A673 (cell line): ENCODE measurements at regions not wholly inside any gene's neighbourhood (a gene's known extent, or its start where the extent isn't known, plus 50 kb on each side); places are given as distances from the start of the nearest gene placed in this dataset.

Source experiments
- BruUV-seq: library from RNA; stranded (reverse); fragments of 400-500 nt; replicated peaks from 2 replicates; lab custom pipeline; 2021; lab: Mats Ljungman, UMichigan
- CTCF ChIA-PET: fragments of 300-600 bp; sonication (Branson Sonifier 250); formaldehyde crosslinking; loops from one replicate; lab custom pipeline; 2022; ENCODE audit warnings: antibody characterized with exemption; lab: Charles Lee
- POLR2A ChIA-PET: fragments of 300-600 bp; sonication (Branson Sonifier 250); formaldehyde crosslinking; loops from one replicate; lab custom pipeline; 2022; ENCODE audit warnings: antibody characterized with exemption; ENCODE audit not compliant: low non-redundant PET; lab: Charles Lee
- DNase-seq: peaks from one replicate; pipeline ENCODE4 v3.0.0-alpha.2; 2015; ENCODE audit warnings: low spot score
- H3K27ac ChIP-seq: fragments of 200-600 bp; sonication (generic); 2 replicates; pipeline ENCODE4 v1.5.1; 2016; ENCODE audit warnings: mixed run types, low read depth, mild to moderate bottlenecking, mixed read lengths, antibody characterized with exemption, low read length; ENCODE audit not compliant: poor library complexity, severe bottlenecking
- H3K27me3 ChIP-seq: fragments of 200-600 bp; sonication (generic); replicated peaks from 2 replicates; pipeline ENCODE4 v1.6.1; 2017; ENCODE audit warnings: mixed run types, low read depth, mild to moderate bottlenecking, mixed read lengths, antibody characterized with exemption, low read length; ENCODE audit not compliant: insufficient read depth, poor library complexity
- H3K36me3 ChIP-seq: fragments of 200-600 bp; sonication (generic); 2 replicates; pipeline ENCODE4 v1.6.1; 2016; ENCODE audit warnings: mixed run types, mild to moderate bottlenecking, mixed read lengths, antibody characterized with exemption, low read length; ENCODE audit not compliant: insufficient read depth, poor library complexity, severe bottlenecking
- H3K4me1 ChIP-seq: fragments of 200-600 bp; sonication (generic); 2 replicates; pipeline ENCODE4 v1.6.1; 2017; ENCODE audit warnings: mixed run types, mild to moderate bottlenecking, mixed read lengths, antibody characterized with exemption, low read length; ENCODE audit not compliant: insufficient read depth, poor library complexity, severe bottlenecking
- H3K4me3 ChIP-seq: fragments of 200-600 bp; sonication (generic); 2 replicates; pipeline ENCODE4 v1.5.1; 2016; ENCODE audit warnings: low read depth, mixed run types, mild to moderate bottlenecking, mixed read lengths, low read length; ENCODE audit not compliant: poor library complexity, severe bottlenecking
- H3K9me3 ChIP-seq: fragments of 200-600 bp; sonication (generic); 2 replicates; pipeline ENCODE4 v1.6.1; 2016; ENCODE audit warnings: mixed run types, low read depth, mild to moderate bottlenecking, mixed read lengths, antibody characterized with exemption, low read length; ENCODE audit not compliant: poor library complexity, severe bottlenecking
- EZH2 ChIP-seq: fragments of 200-600 bp; sonication (generic); IDR thresholded peaks from 2 replicates; pipeline ENCODE4 v1.6.1; 2017; ENCODE audit warnings: borderline replicate concordance, low read depth, mild to moderate bottlenecking, mixed read lengths, antibody characterized with exemption, low read length; ENCODE audit not compliant: poor library complexity, severe bottlenecking
- intact Hi-C: fragments of 100-400 bp; cut with micrococcal nuclease; formaldehyde crosslinking; loops from one replicate; pipeline ENCODE4 v1.10.0; 2022; ENCODE audit not compliant: unreplicated experiment
- TF ChIP-seq, protein P1 (sequence below): fragments of 300-800, 200-600 bp; sonication (generic); conservative IDR thresholded peaks from 2 replicates; pipeline ENCODE4 v1.5.1; 2017; ENCODE audit warnings: low read depth, mild to moderate bottlenecking, antibody characterized with exemption, low read length, moderate library complexity, mixed read lengths

DNA sequence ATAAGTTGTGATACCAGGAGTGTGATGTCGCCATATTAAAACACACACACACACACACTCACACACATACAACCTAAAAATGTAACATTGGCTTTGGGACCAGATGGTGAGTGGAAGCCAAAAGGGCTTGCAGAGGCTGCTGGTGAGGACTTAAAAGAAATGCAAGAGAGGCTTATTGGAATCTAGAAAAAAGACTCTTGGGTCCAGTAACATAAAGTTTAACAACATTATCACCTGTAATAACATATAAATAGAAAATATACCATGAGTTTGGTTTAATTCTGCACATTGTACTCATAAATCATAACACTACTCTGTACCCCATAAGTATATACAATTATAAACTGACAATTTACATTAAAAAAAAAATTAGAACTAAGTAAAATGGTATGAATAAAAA lies 74.4 kb upstream of the MYCN start:
- H3K4me1 ChIP-seq = no peaks in the 10 kb centered on the region
- ChIA-PET POLR2A (no interaction called here), CTCF (no interaction called here)
- no peak for DNase-seq
- H3K27ac ChIP-seq = no peak overlapping the region
- no peak overlapping the region for H3K4me3 ChIP-seq
- peaks cover 3% of the 10 kb centered on the region for H3K27me3 ChIP-seq
- no peaks in the 10 kb centered on the region for H3K9me3 ChIP-seq
- intact Hi-C loops = no loop called here
- no peaks in the 10 kb centered on the region for H3K36me3 ChIP-seq
- BruUV-seq = no TSS peak
- no peak for TF ChIP-seq EZH2
- TF ChIP-seq, protein P1, sequence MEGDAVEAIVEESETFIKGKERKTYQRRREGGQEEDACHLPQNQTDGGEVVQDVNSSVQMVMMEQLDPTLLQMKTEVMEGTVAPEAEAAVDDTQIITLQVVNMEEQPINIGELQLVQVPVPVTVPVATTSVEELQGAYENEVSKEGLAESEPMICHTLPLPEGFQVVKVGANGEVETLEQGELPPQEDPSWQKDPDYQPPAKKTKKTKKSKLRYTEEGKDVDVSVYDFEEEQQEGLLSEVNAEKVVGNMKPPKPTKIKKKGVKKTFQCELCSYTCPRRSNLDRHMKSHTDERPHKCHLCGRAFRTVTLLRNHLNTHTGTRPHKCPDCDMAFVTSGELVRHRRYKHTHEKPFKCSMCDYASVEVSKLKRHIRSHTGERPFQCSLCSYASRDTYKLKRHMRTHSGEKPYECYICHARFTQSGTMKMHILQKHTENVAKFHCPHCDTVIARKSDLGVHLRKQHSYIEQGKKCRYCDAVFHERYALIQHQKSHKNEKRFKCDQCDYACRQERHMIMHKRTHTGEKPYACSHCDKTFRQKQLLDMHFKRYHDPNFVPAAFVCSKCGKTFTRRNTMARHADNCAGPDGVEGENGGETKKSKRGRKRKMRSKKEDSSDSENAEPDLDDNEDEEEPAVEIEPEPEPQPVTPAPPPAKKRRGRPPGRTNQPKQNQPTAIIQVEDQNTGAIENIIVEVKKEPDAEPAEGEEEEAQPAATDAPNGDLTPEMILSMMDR = no peak

DNA sequence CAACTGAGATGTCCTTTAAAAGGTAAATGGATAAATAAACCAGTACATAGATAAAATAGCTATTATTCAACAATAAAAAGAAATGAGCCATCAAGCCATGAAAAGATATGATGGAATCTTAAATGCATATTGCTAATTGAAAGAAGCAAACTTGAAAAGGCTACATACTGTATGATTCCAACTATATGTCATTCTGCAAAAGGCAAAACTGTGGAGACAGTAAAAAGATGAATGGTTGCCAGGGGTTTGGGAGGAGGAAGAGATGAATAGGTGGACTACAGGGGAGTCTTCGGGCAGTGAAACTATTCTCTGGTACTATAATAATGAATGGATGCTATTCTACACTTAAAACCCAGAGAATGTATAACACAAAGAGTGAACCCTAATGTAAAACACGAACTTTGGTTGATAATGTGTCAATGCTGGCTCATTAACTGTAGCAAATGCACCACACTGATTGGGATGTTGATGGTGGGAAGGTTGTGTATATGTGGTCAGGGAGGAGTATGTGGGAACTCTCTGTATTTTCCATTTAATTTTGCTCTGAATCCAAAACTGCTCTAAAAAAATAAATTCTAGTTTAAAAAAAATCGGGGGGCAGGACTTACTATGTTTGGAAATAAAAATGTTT lies 73.7 kb upstream of the MYCN start:
- CTCF ChIA-PET = no interaction called here
- no peak overlapping the region for H3K27ac ChIP-seq
- intact Hi-C loops = no loop called here
- TF ChIP-seq EZH2 = no peak
- TF ChIP-seq, protein P1 = no peak
- no peak for DNase-seq
- BruUV-seq = no TSS peak
- H3K9me3 ChIP-seq = no peaks in the 10 kb centered on the region
- H3K4me1 ChIP-seq = no peaks in the 10 kb centered on the region
- H3K4me3 ChIP-seq = no peak overlapping the region
- H3K36me3 ChIP-seq = no peaks in the 10 kb centered on the region
- peaks cover 3% of the 10 kb centered on the region for H3K27me3 ChIP-seq
- POLR2A ChIA-PET = no interaction called here

DNA sequence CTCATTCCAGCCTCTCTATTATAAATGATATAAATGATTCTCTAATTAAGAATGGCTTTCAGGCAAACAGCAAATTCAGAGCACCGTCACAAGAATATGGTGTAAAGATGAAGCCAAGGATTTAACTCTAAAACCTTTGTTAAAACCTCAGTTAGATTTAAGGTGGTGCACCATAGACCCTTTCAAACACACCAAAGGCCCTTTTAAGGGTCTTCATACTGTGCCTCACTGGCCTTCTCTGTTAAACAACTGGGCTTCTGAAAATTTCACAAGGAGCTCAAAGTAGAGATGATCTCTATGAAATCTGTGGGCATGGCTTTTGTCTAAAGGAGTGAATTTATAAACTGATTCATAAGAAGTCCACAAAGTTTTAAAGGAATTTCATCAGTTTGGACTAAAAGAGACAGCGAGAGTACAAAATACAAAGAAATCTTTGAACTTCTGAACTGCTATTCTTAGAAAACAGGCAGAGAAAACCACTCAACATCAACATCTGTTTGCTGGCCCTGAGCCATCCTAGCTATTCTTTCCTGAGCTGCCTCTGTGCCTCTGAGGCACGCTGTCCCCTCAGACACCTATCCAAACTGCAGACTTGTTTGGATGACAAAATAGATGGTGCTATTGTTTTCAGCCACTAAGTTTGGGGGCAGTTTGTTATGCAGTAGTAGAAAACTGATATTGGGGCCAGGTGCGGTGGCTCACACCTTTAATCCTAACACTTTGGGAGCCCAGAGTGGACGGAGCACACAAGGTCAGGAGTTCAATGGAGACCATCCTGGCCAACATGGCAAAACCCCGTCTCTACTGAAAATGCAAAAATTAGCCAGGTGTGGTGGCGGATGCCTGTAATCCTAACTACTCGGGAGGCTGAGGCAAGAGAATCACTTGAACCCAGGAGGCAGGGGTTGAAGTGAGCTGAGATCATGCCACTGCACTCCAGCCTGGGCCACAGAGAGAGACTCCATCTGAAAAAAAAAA lies 72.9 kb upstream of the MYCN start:
- BruUV-seq = no TSS peak
- Histone ChIP-seq H3K27ac (no peak overlapping the region), H3K4me1 (no peaks in the 10 kb centered on the region), H3K9me3 (no peaks in the 10 kb centered on the region), H3K27me3 (peaks cover 3% of the 10 kb centered on the region), H3K4me3 (no peak overlapping the region), H3K36me3 (no peaks in the 10 kb centered on the region)
- TF ChIP-seq EZH2 = no peak
- TF ChIP-seq, protein P1 = no peak
- intact Hi-C loops = no loop called here
- POLR2A ChIA-PET = no interaction called here
- CTCF ChIA-PET = no interaction called here
- DNase-seq = no peak
